ENCODE measurements at regions not wholly inside any gene's neighbourhood (a gene's known extent, or its start where the extent isn't known, plus 50 kb on each side); places are given as distances from the start of the nearest gene placed in this dataset.

DNA sequence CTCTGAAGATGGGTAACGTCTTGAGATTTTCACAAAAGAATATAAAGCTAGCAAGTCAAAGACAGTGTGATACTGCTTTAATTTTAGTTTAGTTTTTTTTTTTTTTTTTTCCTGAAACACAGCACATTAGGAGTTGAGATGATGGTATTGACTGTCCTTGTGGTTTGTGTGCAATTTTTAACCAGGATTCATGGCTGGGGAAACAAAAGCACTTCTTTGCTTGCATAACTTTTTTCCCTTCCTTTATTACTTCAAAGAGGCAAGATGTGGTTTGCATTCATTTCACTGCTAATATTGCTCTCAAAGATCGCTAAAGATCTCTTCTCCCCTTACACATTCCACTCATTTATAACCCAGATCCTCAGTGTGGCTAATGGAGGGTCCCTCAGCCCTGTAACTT, 157.1 kb upstream of the PZP start (continued):
- no peak for TF ChIP-seq ZZZ3 (CRISPR knock-in tag; IDR thresholded peaks at IDR 0.05; ENCODE audit: borderline replicate concordance)
- TF ChIP-seq ZSCAN30 (CRISPR knock-in tag; IDR thresholded peaks at IDR 0.05), result no peak
- no peak for TF ChIP-seq ERF (CRISPR knock-in tag; IDR thresholded peaks at IDR 0.05)
- no peak for TF ChIP-seq CERS6 (CRISPR knock-in tag; IDR thresholded peaks at IDR 0.05)
- TF ChIP-seq ZNF570 (CRISPR knock-in tag; IDR thresholded peaks at IDR 0.05; ENCODE audit: borderline replicate concordance), result no peak
- no peak for TF ChIP-seq ZNF850 (CRISPR knock-in tag; conservative IDR thresholded peaks at IDR 0.05)
- no peak for TF ChIP-seq RFXAP (CRISPR knock-in tag; IDR thresholded peaks at IDR 0.05; ENCODE audit: borderline replicate concordance)
- TF ChIP-seq, protein P1, sequence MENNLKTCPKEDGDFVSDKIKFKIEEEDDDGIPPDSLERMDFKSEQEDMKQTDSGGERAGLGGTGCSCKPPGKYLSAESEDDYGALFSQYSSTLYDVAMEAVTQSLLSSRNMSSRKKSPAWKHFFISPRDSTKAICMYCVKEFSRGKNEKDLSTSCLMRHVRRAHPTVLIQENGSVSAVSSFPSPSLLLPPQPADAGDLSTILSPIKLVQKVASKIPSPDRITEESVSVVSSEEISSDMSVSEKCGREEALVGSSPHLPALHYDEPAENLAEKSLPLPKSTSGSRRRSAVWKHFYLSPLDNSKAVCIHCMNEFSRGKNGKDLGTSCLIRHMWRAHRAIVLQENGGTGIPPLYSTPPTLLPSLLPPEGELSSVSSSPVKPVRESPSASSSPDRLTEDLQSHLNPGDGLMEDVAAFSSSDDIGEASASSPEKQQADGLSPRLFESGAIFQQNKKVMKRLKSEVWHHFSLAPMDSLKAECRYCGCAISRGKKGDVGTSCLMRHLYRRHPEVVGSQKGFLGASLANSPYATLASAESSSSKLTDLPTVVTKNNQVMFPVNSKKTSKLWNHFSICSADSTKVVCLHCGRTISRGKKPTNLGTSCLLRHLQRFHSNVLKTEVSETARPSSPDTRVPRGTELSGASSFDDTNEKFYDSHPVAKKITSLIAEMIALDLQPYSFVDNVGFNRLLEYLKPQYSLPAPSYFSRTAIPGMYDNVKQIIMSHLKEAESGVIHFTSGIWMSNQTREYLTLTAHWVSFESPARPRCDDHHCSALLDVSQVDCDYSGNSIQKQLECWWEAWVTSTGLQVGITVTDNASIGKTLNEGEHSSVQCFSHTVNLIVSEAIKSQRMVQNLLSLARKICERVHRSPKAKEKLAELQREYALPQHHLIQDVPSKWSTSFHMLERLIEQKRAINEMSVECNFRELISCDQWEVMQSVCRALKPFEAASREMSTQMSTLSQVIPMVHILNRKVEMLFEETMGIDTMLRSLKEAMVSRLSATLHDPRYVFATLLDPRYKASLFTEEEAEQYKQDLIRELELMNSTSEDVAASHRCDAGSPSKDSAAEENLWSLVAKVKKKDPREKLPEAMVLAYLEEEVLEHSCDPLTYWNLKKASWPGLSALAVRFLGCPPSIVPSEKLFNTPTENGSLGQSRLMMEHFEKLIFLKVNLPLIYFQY (CRISPR knock-in tag; IDR thresholded peaks at IDR 0.05; ENCODE audit: borderline replicate concordance), result no peak
- no peak for TF ChIP-seq SOX13 (IDR thresholded peaks at IDR 0.05)
- peak in 1 of 2 experiments; percentile 38; a peak in 2 of 4 replicates for TF ChIP-seq SOX13 (CRISPR knock-in tag; conservative IDR thresholded peaks at IDR 0.05 in 1 of 2, IDR thresholded peaks at IDR 0.05 in 1 of 2)
- TF ChIP-seq FOXC1 (CRISPR knock-in tag; IDR thresholded peaks at IDR 0.05; ENCODE audit: borderline replicate concordance), result no peak
- no peak for TF ChIP-seq ZIK1 (CRISPR knock-in tag; IDR thresholded peaks at IDR 0.05; ENCODE audit: borderline replicate concordance, low read depth)
- TF ChIP-seq FOXO4 (CRISPR knock-in tag; conservative IDR thresholded peaks at IDR 0.05), result no peak
- TF ChIP-seq, protein P2, sequence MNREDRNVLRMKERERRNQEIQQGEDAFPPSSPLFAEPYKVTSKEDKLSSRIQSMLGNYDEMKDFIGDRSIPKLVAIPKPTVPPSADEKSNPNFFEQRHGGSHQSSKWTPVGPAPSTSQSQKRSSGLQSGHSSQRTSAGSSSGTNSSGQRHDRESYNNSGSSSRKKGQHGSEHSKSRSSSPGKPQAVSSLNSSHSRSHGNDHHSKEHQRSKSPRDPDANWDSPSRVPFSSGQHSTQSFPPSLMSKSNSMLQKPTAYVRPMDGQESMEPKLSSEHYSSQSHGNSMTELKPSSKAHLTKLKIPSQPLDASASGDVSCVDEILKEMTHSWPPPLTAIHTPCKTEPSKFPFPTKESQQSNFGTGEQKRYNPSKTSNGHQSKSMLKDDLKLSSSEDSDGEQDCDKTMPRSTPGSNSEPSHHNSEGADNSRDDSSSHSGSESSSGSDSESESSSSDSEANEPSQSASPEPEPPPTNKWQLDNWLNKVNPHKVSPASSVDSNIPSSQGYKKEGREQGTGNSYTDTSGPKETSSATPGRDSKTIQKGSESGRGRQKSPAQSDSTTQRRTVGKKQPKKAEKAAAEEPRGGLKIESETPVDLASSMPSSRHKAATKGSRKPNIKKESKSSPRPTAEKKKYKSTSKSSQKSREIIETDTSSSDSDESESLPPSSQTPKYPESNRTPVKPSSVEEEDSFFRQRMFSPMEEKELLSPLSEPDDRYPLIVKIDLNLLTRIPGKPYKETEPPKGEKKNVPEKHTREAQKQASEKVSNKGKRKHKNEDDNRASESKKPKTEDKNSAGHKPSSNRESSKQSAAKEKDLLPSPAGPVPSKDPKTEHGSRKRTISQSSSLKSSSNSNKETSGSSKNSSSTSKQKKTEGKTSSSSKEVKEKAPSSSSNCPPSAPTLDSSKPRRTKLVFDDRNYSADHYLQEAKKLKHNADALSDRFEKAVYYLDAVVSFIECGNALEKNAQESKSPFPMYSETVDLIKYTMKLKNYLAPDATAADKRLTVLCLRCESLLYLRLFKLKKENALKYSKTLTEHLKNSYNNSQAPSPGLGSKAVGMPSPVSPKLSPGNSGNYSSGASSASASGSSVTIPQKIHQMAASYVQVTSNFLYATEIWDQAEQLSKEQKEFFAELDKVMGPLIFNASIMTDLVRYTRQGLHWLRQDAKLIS (CRISPR knock-in tag; IDR thresholded peaks at IDR 0.05), result no peak
- TF ChIP-seq EHMT2 (IDR thresholded peaks at IDR 0.05; ENCODE audit: borderline replicate concordance, low read depth, low read length), result no peak
